Activated CD8-positive, alpha-beta memory T cell treated with anti-CD3 and anti-CD28 coated beads, Interleukin-2, amount 10 ng/mL, durations not matched to agents 7 days and 5 days (primary cell): ENCODE measurements at regions not wholly inside any gene's neighbourhood (a gene's known extent, or its start where the extent isn't known, plus 50 kb on each side); places are given as distances from the start of the nearest gene placed in this dataset.
"Not testable (repeated sequence)": the region's sequence is repeated elsewhere in the genome, so short reads cannot be mapped to it uniquely, and the experiment has no call there.

Experiments used
- ATAC-seq: fragments of 150-1000 bp; cut with Tn5 transposase; one replicate; pipeline ENCODE4 v1.10.0; 2021; ENCODE audit warnings: moderate library complexity
- CTCF ChIA-PET: fragments of 350-600 bp; sonication (Branson Sonifier 250); formaldehyde crosslinking; loops from one replicate; lab custom pipeline; 2021; ENCODE audit warnings: antibody characterized with exemption; lab: Charles Lee
- DNase-seq: peaks from one replicate; pipeline ENCODE4 v3.0.0-alpha.2; 2020
- H3K27ac Mint-ChIP-seq: one replicate; pipeline ENCODE4 v1.8.0; 2021; ENCODE audit warnings: mild to moderate bottlenecking, mixed read lengths
- H3K27me3 Mint-ChIP-seq: one replicate; pipeline ENCODE4 v1.8.0; 2021; ENCODE audit warnings: mixed read lengths
- H3K36me3 Mint-ChIP-seq: one replicate; pipeline ENCODE4 v1.8.0; 2021; ENCODE audit warnings: mild to moderate bottlenecking, mixed read lengths
- H3K4me1 Mint-ChIP-seq: one replicate; pipeline ENCODE4 v1.8.0; 2021; ENCODE audit warnings: mixed read lengths
- H3K4me3 Mint-ChIP-seq: one replicate; pipeline ENCODE4 v1.8.0; 2021; ENCODE audit warnings: mild to moderate bottlenecking, moderate library complexity, mixed read lengths
- H3K9me3 Mint-ChIP-seq: one replicate; pipeline ENCODE4 v1.8.0; 2022; ENCODE audit warnings: low read depth, mixed read lengths

DNA sequence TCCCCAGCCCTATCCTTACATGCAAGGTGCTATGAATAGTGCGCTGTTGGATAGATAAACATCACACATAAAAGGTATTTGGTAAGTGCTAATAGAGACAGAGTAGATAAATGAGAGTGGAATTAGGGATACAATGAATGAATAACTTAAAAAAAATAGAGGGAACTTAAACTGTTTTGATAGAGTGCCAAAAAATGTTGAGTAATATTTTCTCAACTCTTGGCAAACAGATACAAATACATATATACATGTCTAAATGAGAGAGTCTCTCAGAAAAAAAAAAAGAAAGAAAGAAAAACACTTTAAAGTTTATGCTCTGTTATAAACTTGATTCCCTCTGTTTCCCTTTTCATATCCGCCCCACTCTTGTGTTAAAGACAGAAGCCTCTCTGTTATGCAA, 667.4 kb downstream of the ROBO2 start:
- Mint-ChIP-seq H3K4me1 (no peaks in the 10 kb centered on the region), H3K27me3 (no peaks in the 10 kb centered on the region), H3K27ac (no peak overlapping the region), H3K4me3 (no peak overlapping the region), H3K36me3 (no peaks in the 10 kb centered on the region), H3K9me3 (peaks cover 3% of the 10 kb centered on the region)
- CTCF ChIA-PET = no interaction called here
- DNase-seq = no peak
- ATAC-seq = no peak

DNA sequence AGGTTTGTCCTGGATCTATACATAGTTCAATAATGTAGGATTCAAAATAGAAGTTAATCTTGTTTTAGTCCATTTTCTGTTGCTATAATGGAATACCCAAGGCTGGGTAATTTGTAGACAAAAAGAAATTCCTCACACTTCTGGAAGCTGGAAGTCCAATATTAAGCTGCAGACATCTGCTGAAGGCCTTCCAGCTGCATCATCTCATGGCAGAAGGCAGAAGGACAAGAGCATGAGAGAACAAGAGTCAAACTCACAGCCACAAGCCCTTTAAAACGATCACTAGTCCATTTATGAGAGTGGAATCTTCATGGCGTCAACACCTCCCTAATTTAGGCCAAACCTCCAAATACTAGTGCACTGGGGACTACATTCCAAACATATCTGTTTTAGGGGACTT, 669.3 kb downstream of the ROBO2 start:
- no peak overlapping the region for H3K27ac Mint-ChIP-seq
- CTCF ChIA-PET = no interaction called here
- ATAC-seq = no peak

DNA sequence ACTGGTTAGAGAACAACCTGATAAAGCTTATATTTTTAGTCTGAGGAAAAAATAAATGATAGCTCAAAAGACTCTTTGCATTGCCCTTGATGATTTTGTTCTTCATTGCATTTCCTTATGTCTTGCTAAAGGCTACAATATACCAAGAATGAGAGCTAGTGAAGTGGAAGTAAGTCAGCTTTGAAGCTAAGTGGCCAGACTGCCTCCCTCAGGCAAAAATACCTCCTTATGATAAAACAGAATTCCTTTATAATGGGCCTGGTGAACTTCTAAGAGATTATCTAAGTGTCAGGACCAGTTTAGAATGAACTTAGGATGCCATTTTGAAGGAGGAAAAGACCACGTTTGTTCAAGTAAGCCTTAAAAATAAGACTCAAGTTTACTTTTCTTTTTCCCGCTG, 678.4 kb downstream of the ROBO2 start:
- Mint-ChIP-seq H3K9me3 (peaks cover 7% of the 10 kb centered on the region), H3K27ac (no peak overlapping the region), H3K27me3 (no peaks in the 10 kb centered on the region), H3K36me3 (no peaks in the 10 kb centered on the region), H3K4me3 (no peak overlapping the region), H3K4me1 (no peaks in the 10 kb centered on the region)
- CTCF ChIA-PET = no interaction called here
- ATAC-seq (no peak), DNase-seq (no peak)

More for the DNA sequence above, 669.3 kb downstream of the ROBO2 start:
- Mint-ChIP-seq H3K27me3 (no peaks in the 10 kb centered on the region), H3K9me3 (peaks cover 3% of the 10 kb centered on the region), H3K36me3 (no peaks in the 10 kb centered on the region), H3K4me3 (no peak overlapping the region), H3K4me1 (no peaks in the 10 kb centered on the region)
- DNase-seq = no peak

DNA sequence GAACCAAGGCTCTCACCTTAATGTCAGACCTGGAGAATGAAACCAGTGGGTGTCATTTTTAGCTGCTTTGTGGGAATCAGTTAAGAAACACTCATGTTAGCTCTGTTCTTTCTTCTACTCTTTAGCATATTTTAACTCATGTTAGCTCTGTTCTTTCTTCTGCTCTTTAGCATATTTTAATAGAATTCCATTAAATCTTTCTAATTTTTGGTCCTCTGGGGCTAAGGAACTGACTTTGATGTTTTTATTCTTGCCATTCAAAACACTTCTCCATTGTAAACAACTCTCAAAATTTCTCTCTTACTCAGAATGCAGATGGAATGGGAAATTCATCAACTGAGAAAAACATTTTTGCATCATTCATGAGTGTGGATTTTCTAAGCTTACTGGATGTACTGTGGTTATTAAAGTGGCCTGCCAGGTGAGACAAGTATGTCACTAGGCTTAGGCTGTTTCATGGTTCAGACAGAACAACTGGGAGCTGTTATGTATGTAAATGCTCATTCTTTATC, 680.6 kb downstream of the ROBO2 start:
- no peak for DNase-seq
- no peak overlapping the region for H3K27ac Mint-ChIP-seq
- CTCF ChIA-PET = no interaction called here
- H3K36me3 Mint-ChIP-seq = no peaks in the 10 kb centered on the region
- H3K9me3 Mint-ChIP-seq = peaks cover 12% of the 10 kb centered on the region
- no peak for ATAC-seq
- H3K4me1 Mint-ChIP-seq = no peaks in the 10 kb centered on the region
- H3K27me3 Mint-ChIP-seq = no peaks in the 10 kb centered on the region
- no peak overlapping the region for H3K4me3 Mint-ChIP-seq

DNA sequence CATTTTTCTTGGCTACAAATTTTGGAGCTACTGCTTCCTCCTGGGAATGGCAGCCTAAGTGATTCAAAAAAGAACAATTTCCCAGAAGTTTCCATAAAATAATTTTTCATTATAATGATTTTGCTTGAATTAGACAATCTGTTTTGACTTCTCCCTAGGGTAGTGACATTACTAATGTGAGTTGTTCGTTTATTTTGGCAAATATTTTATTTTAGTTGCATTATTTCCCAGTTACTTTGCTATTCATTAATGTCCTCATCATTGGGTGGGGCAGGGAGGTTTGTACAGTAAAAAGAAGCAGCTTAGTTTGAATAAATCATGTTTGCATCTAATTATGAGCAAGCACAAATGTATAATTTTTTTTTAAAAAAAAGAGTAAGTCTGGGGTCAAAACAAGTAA, 686.6 kb downstream of the ROBO2 start:
- Mint-ChIP-seq H3K36me3 (no peaks in the 10 kb centered on the region), H3K27ac (no peak overlapping the region), H3K4me1 (no peaks in the 10 kb centered on the region), H3K9me3 (peaks cover 15% of the 10 kb centered on the region), H3K27me3 (no peaks in the 10 kb centered on the region), H3K4me3 (no peak overlapping the region)
- no peak for ATAC-seq
- DNase-seq = no peak
- CTCF ChIA-PET = no interaction called here

DNA sequence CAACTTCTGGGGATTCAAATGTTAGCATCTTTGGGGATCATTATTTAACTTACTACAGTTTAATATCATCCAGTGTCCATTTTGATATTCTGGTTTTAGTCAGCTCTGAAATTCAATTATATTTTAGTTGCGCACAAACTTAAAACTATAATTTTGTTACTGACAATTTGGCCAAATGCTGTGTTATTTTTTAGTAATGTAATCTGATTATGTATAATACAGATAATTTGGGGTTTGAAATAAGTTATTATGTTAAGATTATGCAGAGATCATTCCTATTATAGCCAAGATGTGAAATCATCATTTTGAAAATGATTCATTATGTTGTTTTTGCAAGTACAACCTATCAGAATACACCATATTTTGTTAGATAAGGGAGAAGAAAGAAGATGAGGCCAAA, 706.1 kb downstream of the ROBO2 start:
- CTCF ChIA-PET = no interaction called here
- no peak overlapping the region for H3K27ac Mint-ChIP-seq
- no peak overlapping the region for H3K4me3 Mint-ChIP-seq
- peaks cover 7% of the 10 kb centered on the region for H3K9me3 Mint-ChIP-seq
- DNase-seq = no peak
- no peak for ATAC-seq
- H3K27me3 Mint-ChIP-seq = no peaks in the 10 kb centered on the region
- H3K4me1 Mint-ChIP-seq = no peaks in the 10 kb centered on the region
- H3K36me3 Mint-ChIP-seq = no peaks in the 10 kb centered on the region

DNA sequence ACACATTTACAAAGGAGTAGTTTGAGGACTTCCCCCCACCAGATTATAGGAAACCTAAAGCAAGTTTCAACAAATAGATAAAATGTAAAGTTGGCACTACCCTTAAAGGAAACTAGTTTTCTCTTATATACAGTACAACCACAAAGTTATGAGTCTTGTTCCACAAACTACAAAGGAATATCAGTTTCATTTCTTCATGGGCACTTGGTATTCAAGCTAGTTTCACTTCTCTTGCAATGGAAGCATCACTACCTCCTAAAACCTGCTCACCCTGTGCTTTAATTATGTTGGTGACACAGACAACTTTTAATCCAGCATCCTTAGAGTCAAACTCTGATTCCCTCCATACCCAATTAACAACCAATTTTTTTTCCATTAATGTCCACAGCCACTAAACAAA, 707.0 kb downstream of the ROBO2 start:
- no peaks in the 10 kb centered on the region for H3K36me3 Mint-ChIP-seq
- H3K27ac Mint-ChIP-seq = no peak overlapping the region
- peaks cover 7% of the 10 kb centered on the region for H3K9me3 Mint-ChIP-seq
- no peak overlapping the region for H3K4me3 Mint-ChIP-seq
- H3K27me3 Mint-ChIP-seq = no peaks in the 10 kb centered on the region
- DNase-seq = no peak
- no peak for ATAC-seq
- CTCF ChIA-PET = no interaction called here
- no peaks in the 10 kb centered on the region for H3K4me1 Mint-ChIP-seq

DNA sequence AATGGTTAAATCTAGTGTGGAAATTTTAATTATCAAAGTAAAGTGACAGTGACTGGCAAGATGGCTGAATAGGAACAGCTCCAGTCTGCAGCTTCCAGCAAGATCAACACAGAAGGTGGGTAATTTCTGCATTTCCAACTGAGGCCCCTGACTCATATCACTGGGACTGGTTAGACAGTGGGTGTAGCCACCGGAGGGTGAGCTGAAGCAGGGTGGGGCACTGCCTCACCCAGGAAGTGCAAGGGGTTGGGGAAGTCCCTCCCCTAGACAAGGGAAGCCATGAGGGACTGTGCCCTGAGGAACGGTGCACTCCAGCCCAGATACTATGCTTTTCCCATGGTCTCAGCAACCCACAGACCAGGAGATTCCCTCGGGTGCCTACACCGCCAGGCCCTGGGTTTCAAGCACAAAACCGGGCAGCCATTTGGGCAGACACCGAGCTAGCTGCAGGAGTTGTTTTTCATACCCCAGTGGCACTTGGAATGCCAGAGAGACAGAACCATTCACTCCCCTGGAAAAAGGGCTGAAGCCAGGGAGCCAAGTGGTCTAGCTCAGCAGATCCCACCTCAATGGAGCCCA, 716.6 kb downstream of the ROBO2 start:
- H3K4me3 Mint-ChIP-seq, CTCF ChIA-PET, H3K27ac Mint-ChIP-seq, H3K36me3 Mint-ChIP-seq, DNase-seq, H3K27me3 Mint-ChIP-seq, ATAC-seq, H3K4me1 Mint-ChIP-seq: not testable (repeated sequence)
- H3K9me3 Mint-ChIP-seq = peaks cover 10% of the 10 kb centered on the region

DNA sequence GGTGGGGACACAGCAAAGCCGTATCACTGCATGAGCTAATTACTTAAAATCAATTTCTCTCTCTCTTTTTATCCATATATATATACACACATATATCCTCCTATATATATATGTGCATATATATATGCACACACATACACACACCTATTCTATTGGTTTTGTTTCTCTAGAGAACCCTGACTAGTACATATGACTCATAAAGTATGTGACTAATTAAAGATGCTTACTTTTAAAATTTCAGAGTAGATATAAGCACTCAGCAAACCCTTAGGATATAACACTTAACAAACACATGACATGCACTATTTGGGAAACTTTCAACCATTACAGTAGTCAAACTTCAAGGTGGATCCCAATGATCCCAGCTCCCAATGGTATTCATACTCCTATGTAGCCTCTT, 732.6 kb downstream of the ROBO2 start:
- DNase-seq (no peak), ATAC-seq (no peak)
- Mint-ChIP-seq H3K27ac (no peak overlapping the region), H3K4me1 (no peaks in the 10 kb centered on the region), H3K36me3 (peaks cover 3% of the 10 kb centered on the region), H3K27me3 (no peaks in the 10 kb centered on the region), H3K4me3 (no peak overlapping the region), H3K9me3 (peaks cover 13% of the 10 kb centered on the region)
- CTCF ChIA-PET = no interaction called here

DNA sequence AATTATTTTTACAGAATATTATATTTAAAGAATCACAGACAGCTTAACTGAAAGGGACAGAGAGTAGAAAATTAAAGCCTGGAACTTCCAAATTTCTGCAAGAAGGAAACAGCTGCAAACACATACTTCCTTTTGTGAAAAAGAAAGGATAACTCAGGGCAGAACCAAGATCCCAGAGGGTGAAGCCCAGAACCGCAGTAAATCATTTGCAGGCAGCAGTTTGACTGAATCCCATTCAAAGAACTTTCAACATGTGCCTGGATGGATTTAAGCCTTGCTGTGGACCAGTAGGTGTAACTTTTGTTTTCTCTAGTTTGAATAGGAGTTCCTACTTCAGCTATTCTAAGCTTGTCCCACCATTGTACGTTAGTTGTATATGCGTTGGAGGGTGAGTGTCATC, 733.2 kb downstream of the ROBO2 start:
- peaks cover 13% of the 10 kb centered on the region for H3K9me3 Mint-ChIP-seq

DNA sequence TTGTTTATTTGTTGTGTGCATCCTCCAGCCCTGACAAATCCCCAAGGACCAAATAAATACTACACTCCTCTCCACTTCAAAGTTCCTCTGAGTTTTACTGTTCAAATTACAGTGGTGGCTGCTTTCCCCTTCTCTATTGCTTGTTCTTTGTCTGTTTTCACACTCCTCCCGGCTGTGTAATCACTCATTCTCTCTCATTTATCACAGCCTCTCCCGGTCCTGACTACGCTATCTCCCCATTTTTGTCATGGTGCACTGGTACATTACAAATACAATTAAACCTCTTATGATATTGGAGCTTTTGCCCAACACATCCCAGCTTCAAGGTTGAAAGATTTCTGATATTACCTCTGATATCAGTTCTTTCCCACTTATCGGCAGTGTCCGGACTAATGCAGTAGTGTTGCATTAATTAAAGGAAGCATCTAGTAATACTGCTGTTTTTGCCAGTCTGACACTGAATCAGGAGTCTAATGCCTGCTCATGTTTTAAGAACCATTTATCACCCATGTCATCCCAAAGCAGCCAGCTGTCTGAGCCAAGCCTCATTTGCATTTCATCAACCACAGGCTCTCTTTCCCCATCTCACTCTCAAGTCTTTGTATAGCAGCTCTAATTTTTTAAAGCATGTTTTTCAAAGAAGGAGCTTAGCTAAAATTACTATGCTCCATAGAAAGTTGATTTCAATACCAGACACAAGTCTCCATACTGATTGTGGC, 740.5 kb downstream of the ROBO2 start:
- peaks cover 4% of the 10 kb centered on the region for H3K9me3 Mint-ChIP-seq
- no peaks in the 10 kb centered on the region for H3K4me1 Mint-ChIP-seq
- DNase-seq = no peak
- no peak overlapping the region for H3K27ac Mint-ChIP-seq
- CTCF ChIA-PET = interaction anchor here (0.6 kb wide), 1 partner anchor 406 kb away, joined by 3 read pairs; no protein-coding TSS in a partner anchor
- no peaks in the 10 kb centered on the region for H3K36me3 Mint-ChIP-seq
- ATAC-seq = no peak
- no peaks in the 10 kb centered on the region for H3K27me3 Mint-ChIP-seq
- no peak overlapping the region for H3K4me3 Mint-ChIP-seq

More for the DNA sequence above, 733.2 kb downstream of the ROBO2 start:
- CTCF ChIA-PET = no interaction called here
- Mint-ChIP-seq H3K4me3 (no peak overlapping the region), H3K27me3 (no peaks in the 10 kb centered on the region), H3K36me3 (peaks cover 3% of the 10 kb centered on the region), H3K27ac (no peak overlapping the region), H3K4me1 (no peaks in the 10 kb centered on the region)
- ATAC-seq = no peak
- no peak for DNase-seq

DNA sequence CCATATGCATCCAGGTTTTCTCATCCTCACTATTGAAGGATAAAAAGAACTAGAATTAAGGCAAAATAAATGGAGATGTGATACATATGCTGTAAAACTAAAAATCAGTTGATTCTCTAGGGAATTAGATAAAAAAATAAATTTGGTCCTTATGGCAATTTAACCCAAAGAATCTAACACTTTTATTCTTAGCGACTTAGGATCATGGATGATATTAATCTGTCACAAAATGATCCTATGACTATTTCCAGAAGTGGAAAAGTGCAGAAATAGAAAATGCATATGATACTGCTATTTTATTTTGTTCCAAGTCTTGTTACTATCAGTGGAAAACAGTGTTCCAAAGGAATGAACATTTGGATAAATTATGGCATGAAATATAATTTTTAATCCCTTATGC, 746.3 kb downstream of the ROBO2 start:
- H3K9me3 Mint-ChIP-seq = peaks cover 6% of the 10 kb centered on the region
- DNase-seq (no peak), ATAC-seq (no peak)
- H3K4me1 Mint-ChIP-seq = no peaks in the 10 kb centered on the region
- CTCF ChIA-PET = no interaction called here
- no peaks in the 10 kb centered on the region for H3K27me3 Mint-ChIP-seq
- no peaks in the 10 kb centered on the region for H3K36me3 Mint-ChIP-seq
- H3K4me3 Mint-ChIP-seq = no peak overlapping the region
- no peak overlapping the region for H3K27ac Mint-ChIP-seq

DNA sequence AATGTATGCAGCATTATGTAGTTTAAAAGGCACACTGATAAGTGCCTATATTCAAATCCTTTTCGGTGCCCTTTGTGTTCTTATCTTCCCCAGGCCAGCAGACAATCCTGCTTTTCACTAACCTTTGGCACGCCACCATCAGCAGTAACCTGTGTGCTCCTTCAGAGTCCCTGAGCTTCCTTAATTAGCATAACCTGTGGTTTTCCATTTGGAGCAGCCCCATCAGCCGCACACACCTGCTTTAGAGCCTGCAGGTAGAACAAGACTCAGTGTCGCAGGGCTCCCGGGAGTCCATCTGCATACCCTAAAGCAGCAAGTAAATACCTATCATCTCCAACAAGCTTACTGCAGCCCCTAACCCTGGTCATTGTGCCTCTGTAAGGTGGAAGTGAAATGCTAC, 755.1 kb downstream of the ROBO2 start:
- no peaks in the 10 kb centered on the region for H3K36me3 Mint-ChIP-seq
- H3K27me3 Mint-ChIP-seq = no peaks in the 10 kb centered on the region
- H3K27ac Mint-ChIP-seq = no peak overlapping the region
- DNase-seq (no peak), ATAC-seq (no peak)
- no peaks in the 10 kb centered on the region for H3K4me1 Mint-ChIP-seq
- CTCF ChIA-PET = no interaction called here
- H3K9me3 Mint-ChIP-seq = peaks cover 10% of the 10 kb centered on the region
- H3K4me3 Mint-ChIP-seq = no peak overlapping the region

DNA sequence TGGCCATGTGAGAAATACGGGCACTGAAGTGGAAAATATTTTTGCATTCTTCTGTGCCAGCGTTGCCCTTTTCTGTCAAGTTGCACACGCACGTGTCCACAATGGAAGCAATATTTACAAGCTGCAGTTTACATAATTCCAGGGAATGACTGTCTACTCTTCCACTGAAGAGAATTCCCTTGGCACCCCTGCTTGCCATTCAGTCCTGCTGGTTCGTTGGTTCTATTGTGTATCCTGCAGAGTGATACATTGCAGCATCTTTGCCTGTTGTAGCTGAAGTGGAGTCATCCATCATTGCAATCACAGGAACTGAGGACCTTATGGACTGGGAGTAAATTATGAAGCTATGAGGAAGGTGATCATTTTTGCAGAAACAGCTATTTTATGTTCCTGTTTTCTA, 759.4 kb downstream of the ROBO2 start:
- no peak for DNase-seq
- Mint-ChIP-seq H3K27ac (no peak overlapping the region), H3K4me3 (no peak overlapping the region), H3K4me1 (no peaks in the 10 kb centered on the region), H3K9me3 (peaks cover 12% of the 10 kb centered on the region), H3K36me3 (no peaks in the 10 kb centered on the region), H3K27me3 (no peaks in the 10 kb centered on the region)
- CTCF ChIA-PET = no interaction called here
- ATAC-seq = no peak
